PC-3 (cell line): ENCODE measurements at regions not wholly inside any gene's neighbourhood (a gene's known extent, or its start where the extent isn't known, plus 50 kb on each side); places are given as distances from the start of the nearest gene placed in this dataset.

ENCODE experiments used
- ATAC-seq: fragments of 200-7000 bp; cut with Tn5 transposase; 2 replicates; pipeline ENCODE4 v1.9.1; 2020; ENCODE audit warnings: mild to moderate bottlenecking, moderate library complexity
- BruUV-seq: library from RNA; stranded (reverse); fragments of 400-500 nt; replicated peaks from 2 replicates; lab custom pipeline; 2021; lab: Mats Ljungman, UMichigan
- CTCF ChIA-PET: fragments of 300-600 bp; sonication (Branson Sonifier 250); formaldehyde crosslinking; loops from one replicate; lab custom pipeline; 2022; ENCODE audit warnings: antibody characterized with exemption; lab: Charles Lee
- POLR2A ChIA-PET: fragments of 300-600 bp; sonication (Branson Sonifier 250); formaldehyde crosslinking; loops from one replicate; lab custom pipeline; 2022; ENCODE audit warnings: antibody characterized with exemption; ENCODE audit not compliant: unreplicated experiment; lab: Charles Lee
- DNase-seq: peaks from one replicate; pipeline ENCODE4 v3.0.0-alpha.2; 2015
- H2AFZ ChIP-seq: fragments of 300-600 bp; sonication (generic); 2 replicates; pipeline ENCODE4 v1.6.0; 2016; ENCODE audit warnings: antibody characterized with exemption, low read length
- H3F3A ChIP-seq: fragments of 300-600 bp; sonication (generic); one replicate; pipeline ENCODE4 v1.6.0; 2017; ENCODE audit warnings: antibody characterized with exemption, low read length, control low read depth, mild to moderate bottlenecking; ENCODE audit not compliant: unreplicated experiment
- H3K27ac ChIP-seq: fragments of 300-600 bp; sonication (generic); 2 replicates; pipeline ENCODE4 v1.5.1; 2016; ENCODE audit warnings: mild to moderate bottlenecking, low read length
- H3K27me3 ChIP-seq: fragments of 300-600 bp; sonication (generic); 2 replicates; pipeline ENCODE4 v1.6.1; 2016; ENCODE audit warnings: low read length, mixed read lengths
- H3K36me3 ChIP-seq: fragments of 300-600 bp; sonication (generic); 2 replicates; pipeline ENCODE4 v1.6.1; 2016; ENCODE audit warnings: low read depth, mixed run types, low read length, mixed read lengths
- H3K4me1 ChIP-seq: fragments of 300-600 bp; sonication (generic); 2 replicates; pipeline ENCODE4 v1.5.1; 2016; ENCODE audit warnings: low read length; ENCODE audit not compliant: insufficient read depth
- H3K4me2 ChIP-seq: fragments of 300-600 bp; sonication (generic); 2 replicates; pipeline ENCODE4 v1.6.0; 2016; ENCODE audit warnings: low read length
- H3K4me3 ChIP-seq: fragments of 300-600 bp; sonication (generic); 2 replicates; pipeline ENCODE4 v1.5.1; 2016; ENCODE audit warnings: mild to moderate bottlenecking, low read length, mixed read lengths
- H3K79me2 ChIP-seq: fragments of 300-600 bp; sonication (generic); 2 replicates; pipeline ENCODE4 v1.6.1; 2017; ENCODE audit warnings: low read length, mixed read lengths
- H3K9ac ChIP-seq: fragments of 300-600 bp; sonication (generic); 2 replicates; pipeline ENCODE4 v1.6.0; 2016; ENCODE audit warnings: mild to moderate bottlenecking, low read length
- H3K9me2 ChIP-seq: fragments of 300-600 bp; sonication (generic); replicated peaks from 2 replicates; pipeline ENCODE4 v1.6.1; 2016; ENCODE audit warnings: mixed run types, low read length, mixed read lengths
- H3K9me3 ChIP-seq: fragments of 300-600 bp; sonication (generic); 2 replicates; pipeline ENCODE4 v1.6.1; 2016; ENCODE audit warnings: low read length, mixed read lengths
- H4K20me1 ChIP-seq: fragments of 300-600 bp; sonication (generic); 2 replicates; pipeline ENCODE4 v1.6.1; 2016; ENCODE audit warnings: low read length, mixed read lengths
- EZH2 ChIP-seq: fragments of 300-600 bp; sonication (generic); IDR thresholded peaks from one replicate; pipeline ENCODE4 v1.6.1; 2017; ENCODE audit warnings: antibody characterized with exemption, mild to moderate bottlenecking, low read length; ENCODE audit not compliant: unreplicated experiment
- EZH2phosphoT487 ChIP-seq: fragments of 300-600 bp; sonication (generic); IDR thresholded peaks from 2 replicates; pipeline ENCODE4 v1.6.1; 2018; ENCODE audit warnings: mild to moderate bottlenecking, antibody characterized with exemption, low read length, borderline replicate concordance
- intact Hi-C: fragments of 100-400 bp; cut with micrococcal nuclease; formaldehyde crosslinking; loops from 2 replicates; pipeline ENCODE4 v1.9.0; 2023
- TF ChIP-seq, protein P1 (sequence below): fragments of 300-600 bp; sonication (generic); conservative IDR thresholded peaks from 2 replicates; pipeline ENCODE4 v1.5.1; 2017; ENCODE audit warnings: antibody characterized with exemption, low read depth, mild to moderate bottlenecking, low read length

DNA sequence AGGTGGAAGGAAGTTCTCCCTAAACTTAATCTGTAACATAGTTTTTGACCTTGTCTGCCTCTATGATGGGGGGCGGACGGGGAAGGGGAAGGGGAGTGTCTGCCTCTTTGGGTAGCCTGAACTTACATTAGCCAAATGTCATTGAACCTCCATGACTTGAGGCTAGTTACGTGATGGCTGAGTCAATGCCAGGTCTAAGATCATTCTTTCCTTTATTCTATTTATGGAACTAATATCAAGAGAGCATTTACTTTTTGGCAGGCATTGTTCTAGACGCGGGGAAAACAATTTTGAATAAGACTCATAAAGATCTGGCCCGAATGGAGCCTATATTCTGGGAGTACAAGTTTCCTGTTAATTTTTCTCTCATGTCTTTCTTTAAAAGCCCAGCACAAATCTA is 340.7 kb upstream of the C2CD4B start:
- POLR2A ChIA-PET = no interaction called here
- ATAC-seq = no peak
- Histone ChIP-seq H2AFZ (no peak overlapping the region), H3K4me1 (peaks cover 11% of the 10 kb centered on the region), H3K36me3 (no peaks in the 10 kb centered on the region), H3F3A (no peaks in the 10 kb centered on the region), H3K79me2 (no peaks in the 10 kb centered on the region), H3K4me3 (no peak overlapping the region), H3K9me2 (no peaks in the 10 kb centered on the region), H3K27ac (no peak overlapping the region), H3K27me3 (no peaks in the 10 kb centered on the region), H4K20me1 (no peaks in the 10 kb centered on the region), H3K9ac (no peak overlapping the region), H3K9me3 (no peaks in the 10 kb centered on the region), H3K4me2 (0 out of 2 replicates have a peak overlapping the region, but pooled peaks have one; percentile 31)
- TF ChIP-seq EZH2phosphoT487 = no peak
- TF ChIP-seq, protein P1, sequence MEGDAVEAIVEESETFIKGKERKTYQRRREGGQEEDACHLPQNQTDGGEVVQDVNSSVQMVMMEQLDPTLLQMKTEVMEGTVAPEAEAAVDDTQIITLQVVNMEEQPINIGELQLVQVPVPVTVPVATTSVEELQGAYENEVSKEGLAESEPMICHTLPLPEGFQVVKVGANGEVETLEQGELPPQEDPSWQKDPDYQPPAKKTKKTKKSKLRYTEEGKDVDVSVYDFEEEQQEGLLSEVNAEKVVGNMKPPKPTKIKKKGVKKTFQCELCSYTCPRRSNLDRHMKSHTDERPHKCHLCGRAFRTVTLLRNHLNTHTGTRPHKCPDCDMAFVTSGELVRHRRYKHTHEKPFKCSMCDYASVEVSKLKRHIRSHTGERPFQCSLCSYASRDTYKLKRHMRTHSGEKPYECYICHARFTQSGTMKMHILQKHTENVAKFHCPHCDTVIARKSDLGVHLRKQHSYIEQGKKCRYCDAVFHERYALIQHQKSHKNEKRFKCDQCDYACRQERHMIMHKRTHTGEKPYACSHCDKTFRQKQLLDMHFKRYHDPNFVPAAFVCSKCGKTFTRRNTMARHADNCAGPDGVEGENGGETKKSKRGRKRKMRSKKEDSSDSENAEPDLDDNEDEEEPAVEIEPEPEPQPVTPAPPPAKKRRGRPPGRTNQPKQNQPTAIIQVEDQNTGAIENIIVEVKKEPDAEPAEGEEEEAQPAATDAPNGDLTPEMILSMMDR = no peak
- TF ChIP-seq EZH2 = no peak
- CTCF ChIA-PET = no interaction called here
- no TSS peak for BruUV-seq
- intact Hi-C loops = no loop called here
- no peak for DNase-seq

DNA sequence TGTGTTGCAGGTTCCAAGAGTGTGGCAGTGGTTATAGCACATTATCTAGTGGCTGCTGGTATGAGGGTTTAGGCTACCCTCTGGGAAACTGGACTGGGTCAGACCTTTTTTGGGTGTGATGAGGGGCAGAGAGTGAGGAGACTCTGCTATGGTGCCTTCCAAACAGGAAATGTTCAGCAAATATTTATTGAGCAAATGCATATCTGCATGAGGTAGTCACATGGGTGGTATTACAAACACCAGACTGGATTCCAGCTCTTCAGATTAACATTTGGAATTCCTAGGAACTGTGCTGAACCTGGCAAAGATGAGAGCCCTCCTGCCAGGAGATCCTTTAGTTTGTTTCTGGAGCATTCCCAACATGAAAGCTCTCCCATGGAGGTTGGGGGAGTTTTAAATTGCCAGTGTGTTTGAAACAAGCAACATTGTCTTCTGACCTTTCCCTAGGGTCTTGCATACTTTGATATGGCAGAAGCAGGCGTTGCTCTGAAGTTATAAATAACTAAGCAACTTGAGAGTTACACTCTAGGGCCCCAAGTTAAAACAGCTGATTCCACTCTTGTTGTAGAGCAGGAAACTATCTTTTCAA is 341.2 kb upstream of the C2CD4B start:
- ChIA-PET CTCF (no interaction called here), POLR2A (no interaction called here)
- H3K4me3 ChIP-seq = no peak overlapping the region
- H3K27me3 ChIP-seq = no peaks in the 10 kb centered on the region
- H3K9me3 ChIP-seq = no peaks in the 10 kb centered on the region
- peak overlapping the region; percentile 34; the same call in 1 of the 2 replicates for H2AFZ ChIP-seq
- H3K36me3 ChIP-seq = no peaks in the 10 kb centered on the region
- H3K9me2 ChIP-seq = no peaks in the 10 kb centered on the region
- H4K20me1 ChIP-seq = no peaks in the 10 kb centered on the region
- H3K4me2 ChIP-seq = peak overlapping the region; percentile 31
- no TSS peak for BruUV-seq
- no peak overlapping the region for H3K9ac ChIP-seq
- no peaks in the 10 kb centered on the region for H3K79me2 ChIP-seq
- peak; percentile 66 for ATAC-seq
- peaks cover 11% of the 10 kb centered on the region for H3K4me1 ChIP-seq
- TF ChIP-seq EZH2phosphoT487 (no peak), EZH2 (no peak)
- TF ChIP-seq, protein P1 = no peak
- intact Hi-C loops = no loop called here
- no peak overlapping the region for H3K27ac ChIP-seq
- H3F3A ChIP-seq = no peaks in the 10 kb centered on the region
- DNase-seq = peak; percentile 43

DNA sequence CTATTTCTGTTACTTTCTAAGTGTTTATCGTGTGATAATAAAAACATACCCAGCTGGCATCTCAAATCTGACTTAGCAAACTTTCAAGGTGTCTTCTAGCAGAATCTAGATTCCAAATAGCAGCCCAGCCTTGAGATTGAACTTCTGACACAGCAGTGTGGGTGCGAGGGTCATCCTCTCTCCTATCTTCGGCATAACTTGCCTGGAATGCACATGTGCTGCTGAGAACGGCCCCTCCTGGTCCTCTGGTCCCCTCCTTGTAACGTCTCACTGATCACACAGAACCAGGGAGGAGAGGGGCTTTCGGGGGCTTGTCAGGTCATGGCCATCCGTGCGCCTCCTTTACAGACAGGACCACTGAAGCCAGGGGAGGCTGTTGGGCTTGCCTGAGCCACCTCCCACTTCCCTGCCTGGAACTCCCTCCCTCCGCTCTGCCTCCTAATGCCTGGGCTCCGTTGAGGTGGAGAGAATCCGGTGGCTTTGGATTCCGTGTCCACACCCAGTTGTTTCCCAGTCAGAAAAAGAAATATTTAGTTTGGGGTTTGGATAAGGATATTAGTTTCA is 344.4 kb upstream of the C2CD4B start:
- CTCF ChIA-PET = no interaction called here
- no peak overlapping the region for H3K27ac ChIP-seq

More for the DNA sequence above, 344.4 kb upstream of the C2CD4B start:
- Histone ChIP-seq H3K27me3 (no peaks in the 10 kb centered on the region), H4K20me1 (no peaks in the 10 kb centered on the region), H3F3A (no peaks in the 10 kb centered on the region), H3K79me2 (no peaks in the 10 kb centered on the region), H3K4me2 (no peak overlapping the region), H3K36me3 (no peaks in the 10 kb centered on the region), H3K9me2 (no peaks in the 10 kb centered on the region), H2AFZ (no peak overlapping the region), H3K9me3 (no peaks in the 10 kb centered on the region), H3K4me3 (no peak overlapping the region), H3K4me1 (peaks cover 11% of the 10 kb centered on the region), H3K9ac (no peak overlapping the region)
- DNase-seq (no peak), ATAC-seq (no peak)
- BruUV-seq = no TSS peak
- intact Hi-C loops = no loop called here
- POLR2A ChIA-PET = no interaction called here
- no peak for TF ChIP-seq EZH2
- TF ChIP-seq, protein P1 = no peak
